HG03175 (cell line): ENCODE measurements at regions not wholly inside any gene's neighbourhood (a gene's known extent, or its start where the extent isn't known, plus 50 kb on each side); places are given as distances from the start of the nearest gene placed in this dataset.
A peak's percentile ranks its signal among the peaks of the same experiment; 100 is the strongest.
"Not testable (repeated sequence)": the region's sequence is repeated elsewhere in the genome, so short reads cannot be mapped to it uniquely, and the experiment has no call there.

Experiments
- ATAC-seq: cut with Tn5 transposase; IDR thresholded peaks from one replicate; pipeline ENCODE4 v1.9.1; 2021; ENCODE audit warnings: mild to moderate bottlenecking, moderate library complexity; ENCODE audit not compliant: unreplicated experiment

DNA sequence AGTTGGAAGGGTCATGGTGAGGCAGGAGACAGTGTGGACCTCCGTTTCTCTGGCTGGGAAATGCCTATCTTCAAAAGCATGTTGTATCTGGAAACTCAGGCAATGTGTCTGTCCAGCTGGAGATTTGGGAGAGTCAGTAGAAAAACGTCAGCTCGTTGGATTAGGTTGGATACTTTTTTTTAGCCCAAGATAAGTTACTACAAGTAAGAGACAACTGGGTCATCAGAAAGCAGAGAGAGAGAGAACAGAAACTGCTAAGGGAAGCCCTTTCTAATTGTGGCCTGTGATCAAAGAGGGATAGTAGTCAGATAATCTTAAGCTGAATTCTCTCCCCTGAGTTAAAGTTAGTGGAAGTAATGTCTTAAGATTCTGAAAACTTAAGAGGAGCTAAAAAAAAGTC is 78.9 kb upstream of the ZNF280D start:
- ATAC-seq, result no peak

DNA sequence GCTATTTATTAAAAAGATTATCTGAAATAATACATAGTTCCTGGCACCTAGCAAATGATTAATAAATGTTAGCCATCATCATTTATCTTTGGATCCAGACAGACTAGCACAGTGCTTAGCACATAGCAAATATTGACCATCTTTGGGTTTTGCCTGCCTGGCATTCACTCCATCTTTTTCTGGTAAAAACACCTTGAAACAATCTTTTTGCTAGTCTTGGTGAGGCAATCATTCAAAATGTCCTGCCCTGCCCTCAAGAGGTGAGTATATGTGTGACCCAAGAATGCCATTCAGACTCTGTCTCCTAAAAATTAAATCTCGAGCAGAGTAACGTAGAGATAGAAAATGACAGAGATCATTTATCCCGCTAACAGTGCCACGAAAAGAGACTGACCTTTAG is 78.3 kb upstream of the ZNF280D start:
- ATAC-seq, result no peak

DNA sequence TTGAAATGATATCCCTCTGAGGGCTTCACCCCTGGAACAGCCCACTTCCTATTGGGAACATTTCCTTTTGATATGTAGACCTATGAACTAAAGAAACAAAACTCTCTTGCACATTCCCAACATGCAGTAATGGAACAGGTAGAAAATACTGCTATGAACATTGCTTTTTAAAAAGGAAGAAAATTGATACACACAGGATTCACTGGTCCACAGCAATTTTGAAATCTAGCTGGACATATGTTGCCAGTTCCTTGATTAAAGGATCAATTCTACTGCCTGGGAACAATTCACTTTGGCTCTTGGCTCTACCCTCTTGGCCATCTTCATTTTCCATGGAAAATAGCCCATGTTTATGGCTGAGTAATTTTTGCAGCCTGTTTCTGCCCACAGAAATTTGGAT is 74.9 kb upstream of the ZNF280D start:
- no peak for ATAC-seq

DNA sequence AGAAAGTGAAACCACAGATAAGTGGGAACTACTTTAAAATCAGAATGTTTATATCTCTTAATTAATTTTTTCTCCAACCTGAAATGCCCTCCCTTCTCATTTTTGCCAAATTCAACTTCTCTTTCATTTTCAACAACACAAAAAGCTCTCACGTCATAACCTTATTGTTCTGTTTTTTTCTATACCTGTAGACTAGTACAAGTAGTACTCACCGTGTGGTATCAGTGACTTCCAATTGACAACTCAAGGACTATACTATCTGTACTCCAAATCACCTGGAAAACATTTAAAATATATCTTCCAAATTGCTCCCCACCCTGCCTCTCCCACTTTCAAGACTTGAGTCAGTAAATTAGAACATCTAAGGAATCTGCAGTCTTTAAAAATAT is 72.8 kb upstream of the ZNF280D start:
- peak; percentile 34 for ATAC-seq

DNA sequence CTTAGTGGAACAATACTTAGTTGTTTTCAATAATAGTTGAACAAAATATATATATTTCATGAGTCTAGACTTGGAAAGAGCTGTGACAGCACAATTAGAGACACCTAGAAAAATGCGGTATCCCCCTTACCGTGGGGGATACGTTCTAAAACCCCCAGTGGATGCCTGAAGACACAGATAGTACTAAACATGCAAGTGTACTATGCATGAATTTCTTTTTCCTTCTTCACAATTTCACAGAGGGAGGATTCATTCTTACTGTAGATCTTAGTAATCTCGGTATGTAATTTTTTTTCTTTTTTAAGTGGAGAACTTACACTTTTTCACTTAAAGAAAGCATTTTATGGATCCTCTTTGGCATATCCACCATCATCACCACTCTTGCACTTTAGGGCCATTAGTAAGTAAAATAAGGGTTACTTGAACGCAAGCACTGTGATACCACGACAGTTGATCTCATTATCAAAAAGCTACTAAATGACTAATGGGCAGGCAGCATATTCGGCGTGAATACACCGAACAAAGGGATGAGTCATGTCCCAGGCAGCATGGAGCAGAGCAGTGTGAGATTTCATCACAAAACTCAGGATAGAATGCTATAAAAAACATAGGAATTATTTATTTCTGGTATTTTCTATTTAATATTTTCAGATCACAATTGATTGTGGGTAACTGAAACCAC is 72.3 kb upstream of the ZNF280D start:
- ATAC-seq, result peak; percentile 59

DNA sequence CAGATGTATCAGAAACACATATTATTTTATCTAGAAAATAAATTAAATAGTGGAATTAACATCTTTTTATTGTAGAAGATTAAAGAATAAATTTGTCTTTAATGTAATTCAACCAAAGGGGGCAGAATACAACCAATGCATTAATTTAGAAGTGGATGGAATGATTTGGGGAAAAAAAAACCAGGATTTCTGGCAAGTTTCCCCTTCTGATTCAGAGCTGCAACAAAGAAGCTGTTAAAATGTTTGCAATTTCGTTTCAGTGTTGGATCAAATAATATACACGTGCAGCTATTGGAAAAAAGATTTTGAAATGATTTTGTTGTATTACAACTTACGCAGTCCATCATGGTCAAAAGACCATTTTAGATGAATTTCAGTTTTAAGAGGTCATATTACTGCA is 71.6 kb upstream of the ZNF280D start:
- no peak for ATAC-seq

DNA sequence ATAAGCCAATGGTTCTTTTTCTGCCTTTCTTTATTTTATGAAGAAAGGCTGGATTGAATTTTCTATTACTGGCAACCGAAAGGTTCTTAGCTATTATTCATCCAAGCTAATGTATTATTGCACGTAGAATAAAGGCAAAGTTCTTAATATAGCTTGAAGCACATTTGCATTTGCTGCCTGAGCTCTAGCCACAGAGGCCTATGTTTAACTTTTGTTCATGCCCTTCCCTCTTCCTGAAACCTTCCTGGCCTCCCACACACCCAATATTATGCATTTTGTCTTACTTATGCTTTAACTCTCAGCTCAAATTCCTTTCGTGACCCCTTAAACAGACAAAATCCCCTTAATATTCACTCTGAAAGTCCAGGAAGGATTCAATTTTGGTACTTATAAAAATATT is 71.0 kb upstream of the ZNF280D start:
- no peak for ATAC-seq

DNA sequence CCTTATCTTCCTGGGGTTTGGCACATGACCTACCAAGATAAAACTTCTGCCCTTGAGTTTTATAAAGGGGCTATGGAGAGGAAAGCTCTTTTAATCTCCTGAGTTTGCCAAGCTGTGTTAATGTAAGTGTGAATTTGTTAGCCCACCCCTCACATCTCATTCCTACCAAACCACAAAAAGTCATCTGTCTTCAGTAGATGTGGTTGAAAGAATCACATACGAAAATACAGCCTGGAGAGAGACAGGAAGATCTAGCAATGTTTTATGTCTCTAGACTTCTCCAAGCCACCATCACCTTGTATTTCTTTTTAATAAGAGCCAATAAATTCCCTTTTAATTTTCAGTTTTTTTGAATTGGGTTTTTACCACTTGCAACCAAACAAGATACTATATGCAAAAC is 68.9 kb upstream of the ZNF280D start:
- ATAC-seq, result no peak

DNA sequence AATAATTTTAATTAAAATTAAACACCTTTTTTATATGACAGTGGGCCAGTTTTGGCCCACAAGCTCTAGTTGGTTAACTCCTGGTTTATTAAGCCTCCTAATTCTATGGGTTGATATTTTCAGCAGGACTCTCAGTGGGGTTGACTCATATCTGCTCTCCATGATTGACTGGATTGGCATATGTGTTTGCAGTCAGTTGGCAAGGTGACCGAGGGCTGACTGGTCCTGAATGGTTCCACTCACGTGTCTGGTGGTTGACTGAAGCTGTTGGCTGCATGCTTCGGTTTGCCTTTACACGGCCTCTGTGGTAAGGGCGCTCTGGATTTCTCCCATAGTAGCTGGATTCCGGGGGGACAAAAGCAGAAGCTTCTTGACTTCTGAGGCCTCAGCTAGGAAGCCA is 65.3 kb upstream of the ZNF280D start:
- peak; percentile 91 for ATAC-seq

DNA sequence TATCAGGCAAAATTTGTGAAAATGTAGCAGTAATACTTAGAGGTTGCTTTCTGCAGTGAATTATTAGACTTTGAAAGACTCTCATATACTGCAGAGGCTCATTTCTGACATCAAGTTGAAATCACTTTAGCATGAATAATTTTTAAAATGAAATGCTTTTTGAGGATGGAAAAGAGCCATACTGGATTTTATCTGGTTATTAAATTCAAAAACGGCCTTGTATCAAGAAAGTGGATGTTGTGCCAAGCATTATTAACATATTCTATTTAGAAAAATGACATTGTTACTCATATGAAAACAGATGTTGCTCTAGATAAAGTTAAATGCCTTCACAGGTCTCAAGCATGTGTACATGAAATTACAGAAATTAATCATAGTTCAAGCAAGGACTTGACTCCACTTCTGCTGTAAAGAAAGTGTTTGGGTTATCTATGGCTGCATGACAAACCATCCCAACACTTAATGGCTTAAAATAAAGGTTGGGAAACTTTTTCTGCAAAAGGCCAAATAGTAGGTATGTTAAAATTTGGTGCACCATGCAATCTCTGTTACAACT is 64.5 kb upstream of the ZNF280D start:
- no peak for ATAC-seq

DNA sequence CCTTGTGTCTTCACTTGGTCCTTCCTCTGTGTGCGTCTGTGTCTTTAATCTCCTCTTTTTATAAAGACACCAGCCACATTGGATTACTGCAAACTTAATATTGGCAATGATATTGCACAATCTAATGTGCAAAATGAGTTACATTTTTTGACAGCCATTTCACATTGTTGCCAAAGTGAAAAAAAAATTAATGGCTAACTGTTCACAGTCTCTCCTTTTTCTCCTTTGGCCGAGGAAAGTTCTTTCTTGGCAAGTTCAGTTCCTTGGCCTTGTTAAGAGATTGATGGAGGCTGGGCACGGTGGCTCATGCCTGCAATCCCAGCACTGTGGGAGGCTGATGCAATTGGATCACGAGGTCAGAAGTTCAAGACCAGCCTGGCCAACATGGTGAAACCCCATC is 62.2 kb upstream of the ZNF280D start:
- no peak for ATAC-seq

DNA sequence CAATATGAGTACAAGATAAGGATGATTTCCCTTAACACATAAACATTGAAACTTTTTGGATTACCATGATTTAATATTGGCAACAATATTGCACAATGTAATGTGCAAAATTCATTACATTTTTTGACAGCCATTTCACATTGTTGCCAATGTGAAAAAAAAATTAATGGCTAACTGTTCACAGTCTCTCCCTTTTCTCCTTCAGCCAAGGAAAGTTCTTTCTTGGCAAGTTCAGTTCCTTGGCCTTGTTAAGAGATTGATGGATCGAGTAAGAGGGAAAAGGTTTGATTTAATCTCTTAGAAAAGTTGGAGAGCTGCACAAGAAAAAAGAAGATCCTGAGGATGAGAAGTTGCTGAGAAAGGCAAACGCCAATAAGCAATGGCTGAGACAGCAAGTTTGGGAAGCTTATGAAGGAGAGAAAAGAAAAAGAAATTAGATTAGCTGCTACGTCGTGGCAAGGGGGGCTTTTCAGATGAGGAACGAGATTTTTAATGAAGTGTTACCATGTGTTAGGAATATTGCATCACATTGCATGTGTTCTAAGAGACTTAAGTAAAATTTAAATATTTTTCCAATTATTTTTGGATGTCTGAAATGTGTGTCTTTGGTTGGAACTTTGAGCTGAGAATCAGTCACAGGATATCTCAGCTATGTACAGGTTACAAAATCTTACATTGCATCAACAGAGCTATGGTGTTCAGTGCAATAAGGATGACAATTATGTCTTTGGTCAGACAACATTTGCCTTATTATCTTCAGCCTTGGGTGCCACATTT is 61.4 kb upstream of the ZNF280D start:
- no peak for ATAC-seq

DNA sequence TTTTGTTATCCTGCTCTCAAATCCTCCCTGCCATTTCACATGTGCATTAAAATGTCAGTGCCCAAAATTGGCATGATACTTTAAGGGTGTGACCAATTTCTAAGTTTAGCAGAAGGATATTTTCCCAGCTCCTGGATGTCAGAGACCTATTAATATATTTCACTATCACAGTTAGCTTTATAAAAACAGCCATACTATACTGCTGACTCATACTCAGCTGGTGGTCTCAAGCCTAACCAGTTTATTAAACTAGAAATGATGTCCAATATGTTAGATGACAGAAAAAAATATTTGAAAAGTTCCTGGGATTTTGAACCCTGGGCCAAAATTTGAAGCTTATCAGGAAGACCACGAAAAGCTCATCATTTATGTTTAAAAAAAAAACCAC is 60.9 kb upstream of the ZNF280D start:
- no peak for ATAC-seq

DNA sequence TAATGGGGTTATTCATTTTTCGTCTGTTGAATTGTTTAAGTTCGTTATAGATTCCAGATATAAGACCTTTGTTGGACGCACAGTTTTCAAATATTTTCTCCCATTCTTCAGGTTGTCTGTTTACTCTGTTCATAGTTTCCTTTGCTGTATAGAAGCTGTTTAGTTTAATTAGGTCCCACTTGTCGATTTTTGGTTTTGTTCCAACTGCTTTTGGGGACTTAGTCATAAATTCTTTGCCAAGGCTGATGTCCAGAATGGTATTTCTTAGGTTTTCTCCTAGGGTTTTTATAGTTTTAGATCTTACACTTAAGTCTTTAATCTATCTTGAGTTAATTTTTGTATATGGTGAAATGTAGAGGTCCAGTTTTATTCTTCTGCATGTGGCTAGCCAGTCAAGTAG is 58.9 kb upstream of the ZNF280D start:
- ATAC-seq, result no peak

DNA sequence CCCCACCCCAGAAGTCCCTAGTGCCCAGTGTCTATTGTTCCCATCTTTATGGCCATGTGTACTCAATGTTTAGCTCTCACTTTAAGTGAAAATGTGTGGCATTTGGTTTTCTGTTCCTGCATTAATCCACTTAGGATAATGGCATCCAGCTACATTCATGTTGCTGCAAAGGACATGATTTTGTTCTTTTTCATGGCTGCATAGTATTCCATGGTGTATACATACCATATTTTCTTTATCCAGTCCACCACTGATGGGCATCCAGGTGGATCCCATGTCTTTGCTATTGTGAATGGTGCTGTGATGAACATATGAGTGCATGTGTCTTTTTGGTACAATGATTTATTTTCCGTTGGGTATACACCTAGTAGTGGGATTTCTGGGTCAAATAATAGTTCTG is 58.2 kb upstream of the ZNF280D start:
- not testable (repeated sequence) for ATAC-seq

DNA sequence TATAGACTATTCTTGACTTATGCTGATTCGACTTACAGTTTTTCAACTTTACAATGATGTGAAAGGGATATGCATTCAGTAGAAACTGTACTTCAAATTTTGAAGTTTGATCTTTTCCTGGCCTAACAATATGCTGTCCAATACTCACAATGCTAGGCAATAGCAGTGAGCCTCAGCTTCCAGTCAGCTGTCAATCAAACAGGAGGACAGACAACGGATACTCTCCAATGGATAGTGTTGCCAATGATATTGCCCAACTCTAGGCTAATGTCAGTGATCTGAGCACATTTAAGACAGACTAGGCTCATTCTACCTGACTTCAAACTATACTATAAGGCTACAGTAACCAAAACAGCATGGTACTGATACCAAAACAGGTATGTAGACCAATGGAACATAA is 55.0 kb upstream of the ZNF280D start:
- ATAC-seq, result no peak

DNA sequence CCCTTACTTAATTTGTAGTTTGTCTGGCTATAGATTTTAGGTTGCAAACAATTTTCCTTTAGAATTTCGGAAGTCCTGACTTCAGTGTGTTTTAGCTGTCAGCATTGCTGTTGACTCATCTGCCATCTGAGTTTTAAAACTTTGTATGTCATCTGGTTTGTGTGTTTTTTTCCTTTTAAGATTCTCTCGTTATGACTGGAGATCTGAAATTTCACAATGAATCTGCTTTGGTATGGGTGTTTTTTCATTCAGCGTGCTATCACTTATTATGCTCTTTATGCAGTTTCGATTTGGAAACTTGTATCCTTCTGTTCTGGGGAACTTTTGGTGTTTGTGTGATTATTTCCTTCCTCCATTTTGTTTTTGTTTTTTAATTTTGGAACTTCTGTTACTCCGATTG is 53.7 kb upstream of the ZNF280D start:
- peak; percentile 64 for ATAC-seq

DNA sequence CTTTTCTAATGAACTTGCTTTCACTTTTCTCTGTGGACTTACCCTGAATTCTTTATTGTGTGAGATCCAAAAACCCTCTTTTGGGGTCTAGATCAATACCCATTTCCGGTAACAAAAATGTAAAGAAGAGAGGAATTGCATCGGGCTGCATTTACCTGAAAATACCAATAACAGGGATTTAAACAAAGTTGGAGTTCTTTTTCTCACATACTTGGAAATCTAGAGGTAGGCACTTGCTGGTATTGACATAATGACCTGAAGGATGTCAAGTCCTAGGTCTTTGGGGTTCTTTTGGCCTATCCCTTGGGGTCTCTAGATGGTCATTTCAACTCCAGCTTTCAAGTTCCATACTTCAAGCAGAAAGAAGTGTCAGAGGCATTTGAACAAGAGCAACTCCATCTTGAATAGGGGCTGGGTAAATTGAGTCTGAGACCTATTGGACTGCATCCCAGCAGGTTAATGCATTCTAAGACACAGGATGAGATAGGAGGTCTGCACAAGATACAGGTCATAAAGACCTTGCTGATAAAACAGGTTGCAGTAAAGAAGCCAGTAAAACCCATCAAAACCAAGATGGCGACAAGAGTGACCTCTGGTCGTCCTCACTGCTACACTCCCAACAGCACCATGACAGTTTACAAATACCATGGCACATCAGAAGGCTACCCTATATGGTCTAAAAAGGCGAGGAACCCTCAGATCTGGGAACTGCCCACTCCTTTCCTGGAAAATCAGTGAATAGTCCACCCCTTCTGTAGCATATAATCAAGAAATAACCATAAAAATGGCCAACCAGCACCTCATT is 50.8 kb upstream of the ZNF280D start:
- ATAC-seq, result no peak

DNA sequence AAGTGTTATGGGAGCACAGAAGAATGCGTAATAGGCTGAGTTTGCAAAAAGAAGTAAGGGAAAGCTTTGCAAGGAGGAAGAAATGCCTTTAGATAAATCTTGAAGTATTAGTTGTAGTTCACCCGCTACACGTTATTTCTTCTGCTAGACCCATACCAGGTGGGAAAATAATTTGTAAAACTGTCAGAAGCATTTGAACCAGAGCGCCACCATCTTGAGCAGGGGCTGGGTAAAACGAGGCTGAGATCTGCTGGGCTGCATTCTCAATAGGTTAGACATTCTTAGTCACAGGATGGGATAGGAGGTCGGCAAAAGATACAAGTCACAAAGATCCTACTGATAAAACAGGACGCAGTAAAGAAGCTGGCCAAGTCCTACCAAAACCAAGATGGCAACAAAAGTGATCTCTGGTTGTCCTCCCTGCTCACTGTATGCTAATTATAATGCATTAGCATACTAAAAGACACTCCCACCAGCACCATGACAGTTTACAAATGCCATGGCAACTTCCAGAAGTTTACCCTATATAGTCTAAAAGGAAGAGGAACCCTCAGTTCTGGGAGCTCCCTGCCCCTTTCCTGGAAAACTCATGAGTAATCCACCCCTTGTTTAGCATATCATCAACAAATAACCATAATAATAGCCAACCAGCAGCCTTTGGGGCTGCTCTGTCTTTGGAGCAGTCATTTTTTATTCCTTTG is 50.0 kb upstream of the ZNF280D start:
- no peak for ATAC-seq
